PFSK-1 (cell line): ENCODE measurements at regions not wholly inside any gene's neighbourhood (a gene's known extent, or its start where the extent isn't known, plus 50 kb on each side); places are given as distances from the start of the nearest gene placed in this dataset.

Source experiments
- FOXP2 ChIP-seq: optimal IDR thresholded peaks from 2 replicates; pipeline ENCODE3; 2011; ENCODE audit warnings: borderline replicate concordance, control low read depth, inconsistent platforms; ENCODE audit not compliant: insufficient read depth; ENCODE audit errors: extremely low read length, extremely low read depth
- POLR2AphosphoS5 ChIP-seq: IDR thresholded peaks from 2 replicates; pipeline ENCODE4 v1.6.1; 2012; ENCODE audit warnings: low read depth, mild to moderate bottlenecking, control low read depth, low read length, moderate library complexity
- SIN3A ChIP-seq: IDR thresholded peaks from 2 replicates; pipeline ENCODE4 v1.6.1; 2012; ENCODE audit warnings: mild to moderate bottlenecking, low read length, moderate library complexity, borderline replicate concordance; ENCODE audit not compliant: insufficient read depth
- TAF1 ChIP-seq: IDR thresholded peaks from 2 replicates; pipeline ENCODE4 v1.6.1; 2012; ENCODE audit warnings: low read length, control low read depth, borderline replicate concordance; ENCODE audit not compliant: insufficient read depth
- TF ChIP-seq, protein P1 (sequence below), 2 experiments: IDR thresholded peaks; 2 replicates each; pipeline versions ENCODE4 v1.6.1 to v1.8.0; 2011 to 2012; ENCODE audit warnings: low read depth in 2 of 2, low read length in 2 of 2, control low read depth in 1 of 2, inconsistent platforms in 1 of 2, mild to moderate bottlenecking in 1 of 2, moderate library complexity in 1 of 2; ENCODE audit not compliant: insufficient read depth in 1 of 2

DNA sequence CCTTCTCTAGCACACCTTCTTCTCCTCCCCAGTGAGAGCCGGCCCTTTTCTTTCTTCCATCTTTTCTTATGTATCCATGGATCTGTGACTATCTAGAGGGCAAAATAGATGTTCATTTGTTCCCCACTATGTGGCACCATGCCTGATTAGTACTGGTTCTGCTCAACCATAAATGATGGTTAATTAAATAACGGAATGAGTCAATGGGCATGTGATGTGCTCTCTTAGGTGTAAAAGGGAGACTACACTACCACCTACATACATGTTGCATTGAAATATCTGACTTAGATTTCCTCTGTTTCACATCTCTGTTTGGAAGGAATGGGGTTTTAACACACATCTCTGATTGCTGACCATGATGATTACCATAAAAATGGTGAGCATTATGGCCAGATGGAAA is 116.5 kb downstream of the BTG1 start:
- TF ChIP-seq, protein P1, sequence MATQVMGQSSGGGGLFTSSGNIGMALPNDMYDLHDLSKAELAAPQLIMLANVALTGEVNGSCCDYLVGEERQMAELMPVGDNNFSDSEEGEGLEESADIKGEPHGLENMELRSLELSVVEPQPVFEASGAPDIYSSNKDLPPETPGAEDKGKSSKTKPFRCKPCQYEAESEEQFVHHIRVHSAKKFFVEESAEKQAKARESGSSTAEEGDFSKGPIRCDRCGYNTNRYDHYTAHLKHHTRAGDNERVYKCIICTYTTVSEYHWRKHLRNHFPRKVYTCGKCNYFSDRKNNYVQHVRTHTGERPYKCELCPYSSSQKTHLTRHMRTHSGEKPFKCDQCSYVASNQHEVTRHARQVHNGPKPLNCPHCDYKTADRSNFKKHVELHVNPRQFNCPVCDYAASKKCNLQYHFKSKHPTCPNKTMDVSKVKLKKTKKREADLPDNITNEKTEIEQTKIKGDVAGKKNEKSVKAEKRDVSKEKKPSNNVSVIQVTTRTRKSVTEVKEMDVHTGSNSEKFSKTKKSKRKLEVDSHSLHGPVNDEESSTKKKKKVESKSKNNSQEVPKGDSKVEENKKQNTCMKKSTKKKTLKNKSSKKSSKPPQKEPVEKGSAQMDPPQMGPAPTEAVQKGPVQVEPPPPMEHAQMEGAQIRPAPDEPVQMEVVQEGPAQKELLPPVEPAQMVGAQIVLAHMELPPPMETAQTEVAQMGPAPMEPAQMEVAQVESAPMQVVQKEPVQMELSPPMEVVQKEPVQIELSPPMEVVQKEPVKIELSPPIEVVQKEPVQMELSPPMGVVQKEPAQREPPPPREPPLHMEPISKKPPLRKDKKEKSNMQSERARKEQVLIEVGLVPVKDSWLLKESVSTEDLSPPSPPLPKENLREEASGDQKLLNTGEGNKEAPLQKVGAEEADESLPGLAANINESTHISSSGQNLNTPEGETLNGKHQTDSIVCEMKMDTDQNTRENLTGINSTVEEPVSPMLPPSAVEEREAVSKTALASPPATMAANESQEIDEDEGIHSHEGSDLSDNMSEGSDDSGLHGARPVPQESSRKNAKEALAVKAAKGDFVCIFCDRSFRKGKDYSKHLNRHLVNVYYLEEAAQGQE (IDR thresholded peaks at IDR 0.05; ENCODE audit: insufficient read depth in 1 of 2, low read depth in 2 of 2, low read length in 2 of 2): no peak
- TF ChIP-seq SIN3A (no peak), FOXP2 (no peak), TAF1 (no peak), POLR2AphosphoS5 (no peak)

DNA sequence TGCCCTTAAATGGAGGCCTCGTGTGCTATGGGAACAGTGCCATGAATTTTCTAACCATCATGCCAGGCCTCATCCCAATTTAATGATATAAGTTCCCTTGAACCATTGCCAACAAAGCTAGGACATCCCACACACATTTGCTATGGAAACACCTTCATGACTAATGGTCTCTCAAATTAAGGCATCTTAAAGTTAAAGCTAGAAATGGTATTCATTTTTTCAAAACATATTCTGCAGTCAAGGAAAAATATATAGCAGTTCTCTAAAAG is 117.3 kb downstream of the BTG1 start:
- TF ChIP-seq TAF1 (no peak), POLR2AphosphoS5 (no peak), FOXP2 (no peak), SIN3A (no peak)
- TF ChIP-seq, protein P1 (IDR thresholded peaks at IDR 0.05; ENCODE audit: insufficient read depth in 1 of 2, low read depth in 2 of 2, low read length in 2 of 2): no peak

DNA sequence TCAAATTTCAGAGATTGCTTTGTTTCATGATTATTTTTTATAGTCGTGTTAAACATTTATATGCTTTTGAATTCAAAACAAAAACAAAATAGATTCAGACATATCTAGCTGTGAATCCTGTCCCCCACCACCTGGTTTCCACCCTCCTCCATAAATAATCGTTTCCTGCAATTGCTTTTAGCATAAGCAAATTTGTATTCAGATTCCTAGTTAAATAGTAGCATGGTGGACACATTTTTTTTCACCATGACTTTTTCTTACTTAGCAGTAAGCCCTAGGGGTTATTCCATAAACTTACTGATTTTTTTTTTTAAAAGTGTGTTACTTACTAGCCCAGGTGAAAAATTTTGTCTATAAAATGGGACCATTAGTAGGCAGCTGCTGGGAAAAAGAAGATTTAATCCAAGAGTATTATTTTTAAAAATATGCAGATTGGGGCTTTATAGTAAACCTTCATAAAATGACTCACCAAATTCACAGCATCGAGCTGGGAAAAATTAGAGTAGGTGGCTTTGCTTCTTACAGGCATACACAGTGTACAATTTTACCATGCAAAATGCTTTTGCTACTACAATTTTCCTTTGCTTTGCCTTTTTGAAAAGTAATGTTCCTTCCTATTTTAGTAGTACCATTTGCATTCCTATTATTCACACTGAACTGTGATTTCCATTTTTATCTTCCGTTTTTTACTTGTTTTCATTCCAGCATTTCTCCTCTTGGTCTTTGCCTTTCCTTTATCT is 117.8 kb downstream of the BTG1 start:
- TF ChIP-seq SIN3A (no peak), TAF1 (no peak)

DNA sequence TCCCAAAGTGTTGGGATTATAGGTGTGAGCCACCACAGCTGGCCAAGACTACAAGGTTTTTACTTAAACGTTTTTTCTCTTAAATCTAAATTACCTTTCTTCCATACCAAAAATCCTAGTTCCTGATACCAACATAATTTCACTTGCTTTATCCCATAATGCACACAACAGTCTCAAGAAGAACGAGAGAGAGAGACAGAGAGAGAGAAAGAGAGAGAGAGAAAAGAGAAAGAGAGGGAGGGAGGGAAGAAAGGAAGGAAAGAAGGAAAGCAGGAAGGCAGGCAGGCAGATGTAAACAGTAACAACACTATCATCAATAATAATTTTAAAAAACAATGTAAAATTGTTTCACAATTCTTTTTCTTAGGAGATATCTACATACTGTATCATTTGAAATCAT is 118.4 kb downstream of the BTG1 start:
- no peak for TF ChIP-seq TAF1
- TF ChIP-seq FOXP2: no peak
- no peak for TF ChIP-seq SIN3A
- TF ChIP-seq, protein P1 (IDR thresholded peaks at IDR 0.05; ENCODE audit: insufficient read depth in 1 of 2, low read depth in 2 of 2, low read length in 2 of 2): no peak

DNA sequence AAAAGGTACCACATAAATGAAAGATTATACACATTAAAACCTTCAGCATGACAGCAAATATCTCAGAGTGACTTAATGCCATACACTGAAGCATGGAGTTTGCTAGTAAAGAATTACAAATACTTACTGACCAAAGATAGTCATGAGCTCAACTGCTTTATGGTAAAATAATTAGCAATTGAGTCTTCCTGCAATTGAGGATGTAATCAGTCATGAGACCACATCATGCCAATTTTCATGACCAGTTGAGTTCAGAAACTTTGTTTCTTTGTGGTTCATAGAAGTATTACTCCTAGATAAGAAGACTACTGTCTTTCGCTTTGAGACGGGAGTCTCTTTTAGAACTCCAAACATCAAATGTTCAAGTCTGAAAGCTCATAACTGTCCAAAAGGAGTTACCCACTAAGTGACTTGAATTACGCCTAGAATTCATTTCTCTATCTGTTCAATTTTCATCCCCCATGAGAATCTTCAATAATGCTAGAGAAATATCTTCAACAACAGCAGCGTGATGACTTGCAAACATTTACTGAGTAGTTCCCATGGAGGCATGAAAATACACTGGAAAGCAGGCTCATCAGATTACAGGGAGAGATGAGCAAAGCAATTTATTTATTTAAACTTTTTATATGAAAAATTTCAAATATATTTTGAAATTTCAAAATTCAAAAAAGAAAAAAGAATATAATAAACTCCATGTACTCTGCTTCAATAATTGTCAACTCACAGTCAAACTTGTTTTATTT is 120.0 kb downstream of the BTG1 start:
- no peak for TF ChIP-seq SIN3A
- TF ChIP-seq, protein P1 (IDR thresholded peaks at IDR 0.05; ENCODE audit: insufficient read depth in 1 of 2, low read depth in 2 of 2, low read length in 2 of 2): no peak
- TF ChIP-seq POLR2AphosphoS5: no peak
- TF ChIP-seq TAF1: no peak
- TF ChIP-seq FOXP2: no peak
